ENCODE measurements at regions not wholly inside any gene's neighbourhood (a gene's known extent, or its start where the extent isn't known, plus 50 kb on each side); places are given as distances from the start of the nearest gene placed in this dataset.

DNA sequence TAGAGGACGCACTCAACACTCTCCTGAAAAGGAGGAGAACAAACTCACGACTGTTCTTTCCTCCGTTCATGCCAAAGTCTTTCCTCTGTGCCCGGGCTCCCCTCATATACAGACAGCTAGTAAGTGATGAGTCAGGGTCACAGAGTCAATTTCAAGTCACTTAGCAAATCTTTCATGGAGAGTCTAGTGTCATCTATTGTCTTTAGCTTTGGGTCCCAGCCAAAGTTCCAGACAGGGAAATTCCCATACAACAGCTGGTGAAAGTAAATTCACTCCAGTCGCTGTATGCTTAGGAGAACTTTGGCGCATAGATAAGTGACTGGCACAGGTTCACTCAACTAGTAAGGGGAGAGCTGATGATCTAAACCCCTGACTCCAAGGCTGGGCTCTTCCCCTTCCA is 226.5 kb downstream of the MID1 start:
- Mint-ChIP-seq H3K36me3 (ENCODE audit: insufficient read depth) (no peaks in the 10 kb centered on the region), H3K4me1 (ENCODE audit: low read depth) (no peaks in the 10 kb centered on the region), H3K9me3 (ENCODE audit: low read depth) (peaks cover 25% of the 10 kb centered on the region), H3K27ac (no peak overlapping the region), H3K4me3 (ENCODE audit: low read depth) (no peak overlapping the region), H3K27me3 (no peaks in the 10 kb centered on the region)
- TF ChIP-seq CTCF (IDR thresholded peaks at IDR 0.05; ENCODE audit: unreplicated experiment): no peak
- no peak for DNase-seq (ENCODE audit: low spot score, unreplicated experiment)

GRCh38 chrX:10395179-10395578 is 225.2 kb downstream of the MID1 start:
- Mint-ChIP-seq H3K4me3 (ENCODE audit: low read depth) (no peak overlapping the region), H3K27me3 (no peaks in the 10 kb centered on the region), H3K4me1 (ENCODE audit: low read depth) (no peaks in the 10 kb centered on the region), H3K9me3 (ENCODE audit: low read depth) (peaks cover 24% of the 10 kb centered on the region), H3K36me3 (ENCODE audit: insufficient read depth) (no peaks in the 10 kb centered on the region), H3K27ac (no peak overlapping the region)
- no peak for TF ChIP-seq CTCF (IDR thresholded peaks at IDR 0.05; ENCODE audit: unreplicated experiment)
- DNase-seq (ENCODE audit: low spot score, unreplicated experiment): no peak

Measured in progenitor cell of endocrine pancreas (in vitro differentiated cells).